HG02798 (cell line): ENCODE measurements at regions not wholly inside any gene's neighbourhood (a gene's known extent, or its start where the extent isn't known, plus 50 kb on each side); places are given as distances from the start of the nearest gene placed in this dataset.

Experiments used
- ATAC-seq: cut with Tn5 transposase; IDR thresholded peaks from one replicate; pipeline ENCODE4 v1.9.1; 2021; ENCODE audit warnings: mild to moderate bottlenecking; ENCODE audit not compliant: unreplicated experiment, poor library complexity

GRCh38 chr3:161977850-161978249, 481.2 kb downstream of the OTOL1 start:
- ATAC-seq = no peak

- no peak for ATAC-seq
These were observed 491.3 kb downstream of the OTOL1 start for GRCh38 chr3:161987933-161988332.

- no peak for ATAC-seq
These were observed 492.4 kb downstream of the OTOL1 start for GRCh38 chr3:161989012-161989411.

GRCh38 chr3:161990036-161990435, 493.4 kb downstream of the OTOL1 start:
- no peak for ATAC-seq

- no peak for ATAC-seq
These were observed 495.4 kb downstream of the OTOL1 start for GRCh38 chr3:161991901-161992540.

GRCh38 chr3:161999846-162000245, 503.2 kb downstream of the OTOL1 start:
- no peak for ATAC-seq

- ATAC-seq = no peak
These were observed 511.1 kb downstream of the OTOL1 start for GRCh38 chr3:162007722-162008121.

GRCh38 chr3:162012633-162013032, 516.0 kb downstream of the OTOL1 start:
- ATAC-seq = no peak

GRCh38 chr3:162014284-162014683, 517.7 kb downstream of the OTOL1 start:
- no peak for ATAC-seq

- ATAC-seq = no peak
These were observed 519.2 kb downstream of the OTOL1 start for GRCh38 chr3:162015856-162016255.

GRCh38 chr3:162019817-162020216, 523.2 kb downstream of the OTOL1 start:
- no peak for ATAC-seq

- ATAC-seq = no peak
These were observed 524.6 kb downstream of the OTOL1 start for GRCh38 chr3:162021206-162021605.

GRCh38 chr3:162022911-162023310, 526.3 kb downstream of the OTOL1 start:
- ATAC-seq = no peak

- ATAC-seq = no peak
These were observed 533.1 kb downstream of the OTOL1 start for GRCh38 chr3:162029736-162030135.

GRCh38 chr3:162034368-162034767, 537.8 kb downstream of the OTOL1 start:
- ATAC-seq = no peak

GRCh38 chr3:162041622-162042021, 545.0 kb downstream of the OTOL1 start:
- no peak for ATAC-seq

- ATAC-seq = no peak
These were observed 556.0 kb downstream of the OTOL1 start for GRCh38 chr3:162052636-162053035.

- no peak for ATAC-seq
These were observed 576.1 kb downstream of the OTOL1 start for GRCh38 chr3:162072656-162073164.

GRCh38 chr3:162073422-162073975, 576.9 kb downstream of the OTOL1 start:
- ATAC-seq = no peak

GRCh38 chr3:162077108-162077507, 580.5 kb downstream of the OTOL1 start:
- ATAC-seq = no peak

GRCh38 chr3:162082516-162082915, 585.9 kb downstream of the OTOL1 start:
- ATAC-seq = no peak

- ATAC-seq = no peak
These were observed 590.8 kb downstream of the OTOL1 start for GRCh38 chr3:162087361-162087760.
